Transverse colon (tissue), 4 donors: ENCODE measurements at regions not wholly inside any gene's neighbourhood (a gene's known extent, or its start where the extent isn't known, plus 50 kb on each side); places are given as distances from the start of the nearest gene placed in this dataset.

Source experiments
- POLR2AphosphoS5 ChIP-seq, 3 donors: sonication (generic); formaldehyde crosslinking; IDR thresholded peaks; one replicate each; pipeline ENCODE4 v1.6.1; 2016; ENCODE audit warnings: antibody characterized with exemption in 3 of 3
- TF ChIP-seq, protein P1 (sequence below), 5 experiments: fragments of 200-600 bp in 3 of 5; fragments of 450-650 bp in 2 of 5; sonication (generic) in 3 of 5; IDR thresholded peaks; 1 replicate in 2 of 5; 2 replicates in 3 of 5; pipeline ENCODE4 v1.5.1; 2016 to 2017; ENCODE audit warnings: antibody characterized with exemption in 5 of 5, inconsistent platforms in 3 of 5, mild to moderate bottlenecking in 2 of 5, moderate library complexity in 1 of 5

- TF ChIP-seq POLR2AphosphoS5 (IDR thresholded peaks at IDR 0.05), result no peak
- TF ChIP-seq, protein P1, sequence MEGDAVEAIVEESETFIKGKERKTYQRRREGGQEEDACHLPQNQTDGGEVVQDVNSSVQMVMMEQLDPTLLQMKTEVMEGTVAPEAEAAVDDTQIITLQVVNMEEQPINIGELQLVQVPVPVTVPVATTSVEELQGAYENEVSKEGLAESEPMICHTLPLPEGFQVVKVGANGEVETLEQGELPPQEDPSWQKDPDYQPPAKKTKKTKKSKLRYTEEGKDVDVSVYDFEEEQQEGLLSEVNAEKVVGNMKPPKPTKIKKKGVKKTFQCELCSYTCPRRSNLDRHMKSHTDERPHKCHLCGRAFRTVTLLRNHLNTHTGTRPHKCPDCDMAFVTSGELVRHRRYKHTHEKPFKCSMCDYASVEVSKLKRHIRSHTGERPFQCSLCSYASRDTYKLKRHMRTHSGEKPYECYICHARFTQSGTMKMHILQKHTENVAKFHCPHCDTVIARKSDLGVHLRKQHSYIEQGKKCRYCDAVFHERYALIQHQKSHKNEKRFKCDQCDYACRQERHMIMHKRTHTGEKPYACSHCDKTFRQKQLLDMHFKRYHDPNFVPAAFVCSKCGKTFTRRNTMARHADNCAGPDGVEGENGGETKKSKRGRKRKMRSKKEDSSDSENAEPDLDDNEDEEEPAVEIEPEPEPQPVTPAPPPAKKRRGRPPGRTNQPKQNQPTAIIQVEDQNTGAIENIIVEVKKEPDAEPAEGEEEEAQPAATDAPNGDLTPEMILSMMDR (IDR thresholded peaks at IDR 0.05), result no peak
These were observed 129.0 kb upstream of the PRICKLE2 start for GRCh38 chr3:64354221-64354620.
